DLD1 (cell line): ENCODE measurements at regions not wholly inside any gene's neighbourhood (a gene's known extent, or its start where the extent isn't known, plus 50 kb on each side); places are given as distances from the start of the nearest gene placed in this dataset.

Experiments used
- in situ Hi-C: cut with HindIII; loops from 2 replicates; pipeline ENCODE4 v1.10.0; 2017; ENCODE audit warnings: low sequenced_read_pairs

DNA sequence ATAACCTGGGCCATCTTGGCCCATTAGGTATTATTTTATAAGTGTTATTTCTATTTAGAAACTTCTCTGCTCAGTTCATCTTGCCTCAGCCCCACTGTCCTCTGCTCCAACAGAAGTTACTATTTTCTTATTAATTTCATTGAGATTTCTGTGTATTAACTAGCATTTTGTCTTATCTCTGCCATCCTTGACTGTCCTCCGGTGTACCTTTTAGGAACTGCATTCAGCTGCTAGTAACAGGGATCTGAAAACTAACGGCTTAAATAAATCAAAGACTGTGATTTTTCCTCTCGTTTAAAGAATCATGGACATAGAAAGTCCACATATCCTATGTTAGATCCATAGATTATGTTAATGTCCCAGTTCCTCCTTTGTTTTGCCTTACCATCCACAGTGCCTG is 382.5 kb downstream of the MATN1 start:
- in situ Hi-C loops = no loop called here

DNA sequence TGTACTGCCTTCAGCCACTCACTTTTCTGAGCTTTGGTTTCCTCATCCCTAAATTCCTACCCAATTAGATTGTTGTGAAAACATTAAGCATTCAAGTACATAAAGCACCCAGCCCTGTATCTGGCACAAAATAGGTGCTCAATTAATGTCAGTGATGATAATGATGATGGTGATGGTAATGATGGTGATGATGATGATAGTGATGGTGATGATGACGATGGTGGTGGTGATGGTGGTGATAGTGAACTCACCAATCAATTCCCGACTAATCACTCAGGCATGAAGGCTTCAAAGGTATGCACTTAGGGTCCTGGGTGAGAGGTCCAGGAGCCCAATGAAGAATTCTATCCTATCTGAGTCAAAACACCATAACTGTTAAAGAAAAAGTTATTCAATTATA is 383.5 kb downstream of the MATN1 start:
- in situ Hi-C loops = no loop called here

DNA sequence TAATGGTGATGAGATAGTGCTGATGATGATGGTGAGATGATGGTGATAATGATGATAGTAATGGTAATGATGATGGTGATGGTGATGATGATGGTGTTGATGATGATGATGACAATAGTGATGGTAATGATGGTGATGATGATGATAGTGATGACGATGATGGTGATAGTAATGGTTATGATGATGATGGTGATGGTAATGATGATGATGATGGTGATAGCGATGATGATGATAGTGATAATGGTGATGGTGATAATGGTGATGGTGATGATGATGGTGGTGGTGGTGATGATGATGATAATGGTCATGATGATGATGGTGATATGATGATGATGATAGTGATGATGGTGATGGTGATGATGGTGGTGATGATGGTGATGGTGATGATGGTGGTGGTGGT is 384.6 kb downstream of the MATN1 start:
- in situ Hi-C loops = no loop called here

DNA sequence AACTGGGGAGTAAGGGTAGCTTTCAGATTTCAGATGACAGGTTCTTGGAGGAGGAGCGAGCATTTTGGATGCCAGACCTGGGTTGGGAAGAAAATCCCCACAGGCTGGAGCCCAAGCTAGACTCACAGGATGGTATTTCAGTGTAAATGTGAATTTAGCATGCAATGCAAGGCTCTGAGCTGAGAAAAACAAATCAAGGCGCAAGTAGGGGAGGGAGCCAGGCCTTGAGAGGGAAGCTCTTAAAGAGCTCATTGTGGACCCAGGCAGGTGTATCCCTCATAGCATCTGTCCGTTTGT is 386.1 kb downstream of the MATN1 start:
- in situ Hi-C loops = no loop called here

DNA sequence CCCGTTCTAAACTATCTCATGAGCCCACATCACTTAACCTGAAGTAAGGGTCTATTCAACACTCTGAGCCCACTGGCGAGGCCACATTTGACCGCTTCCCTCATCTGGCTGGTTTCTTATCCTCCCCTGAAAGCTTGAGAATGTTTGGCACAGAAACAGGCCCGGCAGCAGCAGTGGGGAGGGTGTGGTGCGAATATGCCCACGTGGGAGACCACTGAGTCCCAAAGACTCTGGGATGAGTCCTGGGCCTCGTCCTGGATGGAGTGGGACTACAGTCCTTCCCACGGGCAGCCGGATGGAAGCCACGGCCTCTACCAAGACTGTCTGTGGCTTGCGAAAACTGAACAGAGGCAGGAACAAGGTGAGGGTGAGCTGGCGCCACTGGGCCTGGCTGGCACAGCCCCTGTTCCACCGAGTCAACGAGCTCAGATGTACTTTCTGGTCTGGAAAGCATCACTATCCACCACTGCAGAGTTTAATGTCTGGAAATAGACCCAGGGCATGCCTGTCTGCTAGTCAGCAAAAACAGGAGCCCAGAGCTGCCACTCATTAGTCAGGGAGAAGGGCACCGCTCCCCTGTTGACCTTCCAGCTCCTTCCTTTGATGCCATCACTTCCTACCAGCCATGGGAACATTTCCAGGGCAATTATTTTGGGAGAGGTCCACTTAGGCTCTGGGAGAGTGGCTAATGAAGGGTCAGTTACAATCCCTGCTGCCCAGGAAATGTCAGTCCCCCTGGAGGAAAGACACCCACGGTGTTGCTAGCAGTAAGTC is 386.6 kb downstream of the MATN1 start:
- in situ Hi-C loops = no loop called here

DNA sequence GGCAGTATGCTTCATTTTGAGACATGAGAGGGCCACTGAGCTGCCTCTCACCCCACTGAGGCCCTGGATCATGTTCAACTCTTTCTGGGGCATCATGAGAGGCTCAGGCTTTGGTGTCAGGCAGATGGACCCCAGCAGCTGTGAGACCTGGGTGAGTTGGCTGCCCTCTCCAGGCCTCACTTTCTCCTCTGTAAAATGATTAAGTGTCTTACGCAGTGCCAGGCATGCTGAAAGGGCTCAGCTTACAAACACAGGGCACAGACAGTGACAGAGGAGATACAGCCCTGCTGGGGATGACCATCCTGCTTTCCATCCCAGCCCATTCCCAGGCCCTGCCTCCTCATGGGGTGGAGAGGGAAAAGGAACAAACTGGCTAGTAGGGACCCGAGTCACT is 387.4 kb downstream of the MATN1 start:
- in situ Hi-C loops = no loop called here

DNA sequence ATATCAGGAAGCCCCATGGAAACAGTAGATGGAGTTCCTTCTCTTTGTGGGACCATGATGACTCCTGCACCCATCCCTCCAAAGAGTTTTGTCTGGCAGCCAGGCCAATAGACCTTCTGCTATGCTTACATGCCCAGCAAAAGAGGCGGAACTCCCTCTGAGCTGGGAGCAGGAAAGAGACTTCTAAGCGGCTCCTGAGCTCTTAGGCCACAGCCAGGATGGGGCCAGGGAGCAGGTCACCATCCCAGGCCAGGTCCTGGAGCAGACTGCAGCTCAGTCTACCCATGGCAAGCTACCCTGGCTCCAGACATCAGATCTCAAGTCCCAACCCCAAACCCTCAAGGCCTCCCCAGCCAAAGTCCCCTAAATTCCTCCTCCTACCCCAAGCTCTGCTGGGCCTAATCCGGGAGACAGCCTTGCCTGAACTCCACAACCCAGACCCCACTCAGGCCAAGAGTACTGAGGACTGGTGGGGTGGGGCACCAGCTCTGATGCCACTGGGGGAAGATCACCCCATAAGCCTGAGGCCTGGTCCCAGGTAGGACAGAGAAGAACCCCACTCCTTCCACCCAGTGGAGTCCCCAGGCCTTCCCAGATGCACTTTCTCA is 387.9 kb downstream of the MATN1 start:
- in situ Hi-C loops = no loop called here

DNA sequence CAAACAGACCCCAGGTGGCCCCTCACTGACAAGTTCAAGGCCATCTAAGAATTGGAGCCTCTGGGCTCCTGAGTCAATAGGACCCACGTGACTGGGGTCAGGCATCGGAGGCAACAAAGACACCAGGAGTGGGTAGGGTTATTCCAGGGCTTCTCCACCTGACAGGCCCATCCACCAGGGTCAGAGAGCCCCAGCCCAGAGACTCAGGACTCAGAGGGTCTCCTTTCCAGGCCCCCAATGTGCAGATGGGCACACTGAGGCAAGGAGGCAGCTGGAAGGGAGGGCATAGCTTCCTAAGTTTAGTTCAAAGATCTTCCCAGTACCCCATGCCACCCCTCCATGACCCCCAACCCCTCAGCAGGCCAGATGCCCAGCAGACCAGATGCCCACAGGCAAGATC is 388.6 kb downstream of the MATN1 start:
- in situ Hi-C loops = no loop called here

DNA sequence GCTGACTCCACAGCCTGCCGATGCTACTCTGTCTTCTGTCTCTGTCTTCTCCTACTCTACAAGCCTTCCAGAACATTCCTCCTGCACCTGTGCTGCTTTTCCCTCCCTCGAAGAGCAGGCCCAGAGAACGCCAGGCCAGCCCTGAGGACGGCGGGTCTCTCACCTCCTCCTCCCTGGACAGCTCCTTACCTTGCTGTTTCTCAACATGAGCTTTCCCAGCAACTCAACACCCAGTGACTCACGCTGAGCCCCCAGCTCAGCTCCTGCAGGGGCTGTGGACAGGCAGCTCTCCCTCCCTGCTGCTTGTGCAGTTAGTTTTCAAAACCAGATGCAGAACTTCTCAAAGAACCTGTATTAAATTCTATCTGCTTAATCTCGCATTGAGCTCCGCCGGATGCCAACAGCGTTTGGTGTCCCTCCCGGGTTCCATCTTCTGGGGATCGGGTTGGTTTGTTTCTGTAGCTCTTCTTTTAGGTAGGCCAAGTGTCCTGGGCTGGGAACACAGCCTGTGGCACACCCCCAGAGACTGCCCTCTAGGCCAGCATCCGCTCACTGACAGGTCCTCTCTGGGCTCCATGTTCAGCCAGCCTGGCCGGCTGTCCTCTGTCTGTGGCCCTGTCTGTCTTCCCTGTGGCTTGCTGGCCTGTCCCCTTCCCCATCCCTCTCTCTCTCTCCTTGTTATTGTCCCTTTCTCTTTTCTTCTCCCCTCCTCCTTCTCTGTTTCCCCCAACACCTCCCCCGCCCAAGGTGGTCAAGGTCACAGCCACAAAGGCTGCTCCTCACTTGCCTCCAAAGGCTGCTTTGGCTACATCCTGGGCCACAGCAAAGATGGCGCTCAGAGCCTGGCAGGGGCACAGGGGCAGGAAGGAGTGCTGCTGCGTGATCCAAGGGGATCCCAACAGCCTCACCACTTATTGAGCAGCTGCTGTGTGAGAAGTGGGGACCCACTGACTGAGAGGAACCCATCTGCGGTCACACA is 391.0 kb downstream of the MATN1 start:
- in situ Hi-C loops = no loop called here

DNA sequence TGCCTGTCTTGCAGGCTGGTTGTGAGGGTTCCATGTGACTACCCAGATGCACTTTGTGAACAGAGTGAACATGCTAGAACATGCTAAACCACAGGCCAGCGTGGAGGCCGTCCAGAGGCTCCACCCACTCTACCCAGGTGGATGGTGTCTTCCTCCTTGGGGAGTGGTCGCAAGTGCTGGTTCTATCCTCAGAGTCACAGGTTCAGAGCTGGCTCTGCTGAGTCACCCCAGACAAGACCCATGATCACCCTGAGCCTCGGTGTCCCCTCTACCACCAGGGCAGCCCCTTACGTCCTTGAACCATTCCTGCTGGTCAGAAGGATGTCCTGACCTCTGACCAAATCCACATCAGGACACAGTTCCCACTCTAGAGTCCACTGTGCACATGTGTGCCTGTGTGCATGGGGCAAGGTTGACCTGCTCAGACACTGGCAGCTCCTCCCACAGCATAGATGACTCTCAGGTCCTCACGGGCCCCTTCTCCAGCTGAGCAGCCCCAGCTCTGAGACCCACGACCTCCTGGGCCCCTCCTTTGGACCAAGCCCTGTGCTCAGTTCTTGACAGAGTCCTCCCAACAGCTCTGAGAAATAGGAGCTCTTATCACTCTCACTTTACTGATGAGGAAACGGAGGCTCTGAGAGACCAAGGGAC is 391.8 kb downstream of the MATN1 start:
- in situ Hi-C loops = no loop called here

DNA sequence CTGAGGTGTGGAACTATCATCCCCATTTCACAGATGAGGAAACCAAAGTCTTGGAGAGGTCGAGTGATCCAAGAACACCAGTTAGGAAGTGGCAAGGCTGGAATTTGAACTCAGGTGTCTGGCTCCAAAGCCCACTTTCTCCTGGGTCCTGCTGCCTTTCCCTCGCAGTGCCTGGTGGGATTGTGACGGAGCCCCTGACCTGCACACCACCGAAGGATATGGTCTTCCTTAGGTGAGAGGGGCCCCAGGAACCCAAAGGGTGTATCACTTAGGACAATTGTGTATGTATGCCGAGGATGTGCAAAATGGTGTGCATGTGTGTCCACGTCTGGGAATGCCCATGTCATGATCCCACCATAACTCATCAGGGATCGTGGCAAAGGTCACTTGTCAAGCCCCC is 392.7 kb downstream of the MATN1 start:
- in situ Hi-C loops = no loop called here

DNA sequence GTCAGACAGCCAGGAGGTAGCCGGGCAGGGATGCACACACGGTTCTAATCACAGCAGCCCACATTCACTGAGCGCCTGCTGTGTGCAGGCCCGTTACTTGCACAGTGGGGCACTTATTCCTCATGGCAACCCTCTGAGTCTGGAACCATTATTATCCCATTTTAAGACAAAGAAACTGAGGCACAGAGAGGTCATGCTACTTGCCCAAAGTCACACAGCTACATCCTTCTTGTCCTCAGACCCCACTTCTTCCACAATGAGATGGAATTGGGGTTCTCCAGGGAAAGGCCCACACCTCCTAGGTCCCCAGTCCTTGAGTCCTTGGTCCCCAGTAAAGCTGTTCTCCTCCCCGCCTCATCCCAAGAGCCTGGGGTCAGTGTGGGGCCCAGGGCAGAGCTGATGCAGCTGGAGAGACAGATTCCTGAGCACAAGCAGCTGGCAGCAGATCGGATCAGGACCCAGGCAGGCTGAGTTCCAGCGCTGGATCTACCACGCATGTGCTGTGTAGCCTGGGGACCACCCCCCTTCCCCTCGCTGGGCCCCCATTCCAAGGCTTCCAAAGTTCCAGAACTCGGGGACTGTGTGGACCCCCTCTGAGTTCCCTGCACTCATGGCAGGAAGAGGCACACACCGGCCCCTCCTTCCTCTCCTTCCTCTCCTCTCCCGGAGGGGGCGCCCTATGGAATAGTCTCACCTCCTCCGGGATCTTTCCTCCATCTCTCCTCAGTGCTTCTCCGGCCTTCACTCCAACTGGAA is 393.4 kb downstream of the MATN1 start:
- in situ Hi-C loops = no loop called here

DNA sequence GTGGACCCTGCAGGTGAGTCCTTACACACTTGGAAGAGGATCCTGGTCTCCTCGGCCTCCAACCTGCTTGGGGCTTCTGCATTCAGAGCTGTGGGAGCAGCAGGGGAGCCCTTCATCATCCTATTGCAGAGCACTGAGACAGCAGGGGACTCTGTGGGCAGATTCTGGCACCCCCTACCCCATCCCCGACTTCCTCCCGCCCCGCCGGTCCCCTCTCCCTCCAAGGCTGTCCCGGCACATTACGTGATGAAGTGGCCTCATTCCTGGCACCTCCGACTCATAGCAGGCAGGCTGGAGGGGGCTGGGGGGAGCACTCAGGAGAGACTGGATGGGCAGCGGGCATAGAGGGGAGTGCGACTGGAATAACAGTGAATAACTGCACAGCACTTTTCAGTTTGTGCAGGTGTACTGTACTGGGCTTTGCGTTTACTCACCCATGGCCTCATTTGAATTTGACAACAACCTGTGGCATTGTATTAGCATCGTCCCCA is 394.1 kb downstream of the MATN1 start:
- in situ Hi-C loops = no loop called here

DNA sequence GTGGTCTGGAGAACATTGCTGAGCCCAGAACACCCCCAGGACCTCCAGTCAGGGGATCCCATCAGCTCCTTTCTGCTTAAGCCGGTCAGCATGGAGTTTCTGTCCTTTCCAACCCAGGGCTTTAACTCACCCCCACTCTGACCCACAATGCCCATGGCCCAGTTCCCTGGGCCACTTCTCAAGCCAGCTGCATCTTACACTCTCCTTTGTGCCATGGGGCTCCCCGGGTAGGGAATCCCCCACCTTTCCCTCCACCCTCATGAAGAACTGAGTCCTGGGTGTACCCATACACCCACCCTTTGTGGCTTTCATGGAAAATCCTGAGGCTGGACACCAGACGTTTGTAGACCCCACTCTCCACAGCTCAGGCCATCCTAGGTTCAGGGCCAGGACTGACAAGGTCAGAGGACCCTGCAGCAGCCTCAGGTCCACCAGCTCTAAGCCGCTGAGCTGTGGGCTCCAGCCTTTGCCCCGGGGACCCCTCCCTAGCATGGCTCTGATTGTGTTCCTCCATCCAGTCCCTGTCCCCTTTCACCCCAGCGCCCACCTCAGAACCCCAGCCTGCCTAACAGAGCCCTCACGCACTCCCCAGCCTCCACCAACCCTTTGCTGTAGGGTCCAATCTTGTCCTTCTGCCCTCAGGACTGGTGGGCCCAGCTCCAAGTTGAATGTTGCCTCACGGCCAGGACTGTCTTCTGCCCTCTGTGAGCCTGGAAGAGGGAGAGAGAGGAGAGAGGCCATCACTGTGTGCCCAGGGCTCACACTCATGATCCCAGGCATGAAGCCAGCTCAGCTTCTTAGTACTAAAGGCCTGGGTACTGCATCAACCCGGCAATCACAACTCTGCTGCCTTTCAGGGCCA is 394.8 kb downstream of the MATN1 start:
- in situ Hi-C loops = no loop called here

DNA sequence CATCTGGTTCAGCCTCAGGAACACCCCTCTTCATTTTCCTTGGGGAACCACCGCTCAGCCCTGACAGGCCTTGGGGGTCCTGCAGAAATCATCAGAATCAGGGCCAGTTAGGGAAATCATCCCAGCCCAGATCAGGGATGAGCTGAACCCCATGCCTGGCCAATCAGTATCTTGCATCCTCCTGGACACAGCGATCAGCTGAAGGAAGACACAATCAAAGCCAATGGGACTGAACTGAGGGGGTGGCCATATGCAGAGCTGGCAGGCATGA is 395.4 kb downstream of the MATN1 start:
- in situ Hi-C loops = no loop called here

DNA sequence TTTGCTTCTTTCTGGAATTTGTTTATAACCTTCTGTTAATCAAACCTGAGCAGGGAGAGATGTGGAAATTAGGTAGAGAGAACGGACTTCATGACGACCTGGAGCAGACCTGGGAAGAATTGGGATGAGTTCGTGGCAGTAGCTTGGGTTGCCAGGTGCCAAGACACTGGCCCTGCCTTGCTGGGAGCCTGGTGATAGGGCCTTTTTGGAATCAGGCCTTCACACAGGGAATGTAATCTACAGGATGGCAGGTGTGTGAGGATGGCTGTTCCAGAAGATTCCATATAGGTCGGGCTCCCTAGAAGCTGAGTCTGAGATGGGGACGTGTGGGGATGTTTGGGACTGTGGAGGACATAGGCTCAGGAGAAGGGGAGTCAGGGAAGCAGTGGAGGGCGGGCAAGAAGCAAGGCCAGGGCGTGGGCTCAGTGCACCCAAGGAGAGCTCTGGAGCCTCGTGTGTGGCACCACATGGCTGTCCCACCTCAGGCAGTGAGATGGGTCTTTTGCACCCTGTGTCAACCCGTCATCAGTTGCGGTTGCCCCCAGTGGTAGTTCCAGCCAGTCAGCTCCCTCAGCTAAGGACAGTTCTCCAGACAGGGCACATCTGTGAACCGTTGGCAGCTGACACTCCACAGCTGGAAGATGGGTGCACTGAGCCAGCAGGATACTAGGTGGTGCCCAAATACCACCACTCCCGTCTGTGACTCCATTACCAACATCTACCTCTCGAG is 395.9 kb downstream of the MATN1 start:
- in situ Hi-C loops = no loop called here

DNA sequence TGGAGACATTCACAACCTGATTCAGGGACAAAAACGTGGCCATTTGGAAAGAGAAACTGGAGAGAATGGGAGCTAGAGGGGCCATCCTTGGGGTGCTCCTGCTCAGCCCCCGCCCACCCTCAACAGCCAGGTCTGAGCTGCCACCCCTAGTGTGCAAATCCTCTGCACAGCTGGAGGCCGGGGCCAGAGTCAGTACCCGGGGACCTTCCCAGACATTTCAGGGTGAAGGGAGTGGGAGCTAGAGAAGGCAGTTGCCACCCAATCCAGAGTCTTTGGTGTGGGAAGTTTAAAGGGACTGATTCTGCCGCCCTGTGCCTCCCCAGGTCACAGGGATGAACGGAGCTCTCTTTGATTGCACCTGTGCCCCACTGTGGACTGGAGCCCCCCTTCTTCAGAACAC is 397.4 kb downstream of the MATN1 start:
- in situ Hi-C loops = no loop called here

DNA sequence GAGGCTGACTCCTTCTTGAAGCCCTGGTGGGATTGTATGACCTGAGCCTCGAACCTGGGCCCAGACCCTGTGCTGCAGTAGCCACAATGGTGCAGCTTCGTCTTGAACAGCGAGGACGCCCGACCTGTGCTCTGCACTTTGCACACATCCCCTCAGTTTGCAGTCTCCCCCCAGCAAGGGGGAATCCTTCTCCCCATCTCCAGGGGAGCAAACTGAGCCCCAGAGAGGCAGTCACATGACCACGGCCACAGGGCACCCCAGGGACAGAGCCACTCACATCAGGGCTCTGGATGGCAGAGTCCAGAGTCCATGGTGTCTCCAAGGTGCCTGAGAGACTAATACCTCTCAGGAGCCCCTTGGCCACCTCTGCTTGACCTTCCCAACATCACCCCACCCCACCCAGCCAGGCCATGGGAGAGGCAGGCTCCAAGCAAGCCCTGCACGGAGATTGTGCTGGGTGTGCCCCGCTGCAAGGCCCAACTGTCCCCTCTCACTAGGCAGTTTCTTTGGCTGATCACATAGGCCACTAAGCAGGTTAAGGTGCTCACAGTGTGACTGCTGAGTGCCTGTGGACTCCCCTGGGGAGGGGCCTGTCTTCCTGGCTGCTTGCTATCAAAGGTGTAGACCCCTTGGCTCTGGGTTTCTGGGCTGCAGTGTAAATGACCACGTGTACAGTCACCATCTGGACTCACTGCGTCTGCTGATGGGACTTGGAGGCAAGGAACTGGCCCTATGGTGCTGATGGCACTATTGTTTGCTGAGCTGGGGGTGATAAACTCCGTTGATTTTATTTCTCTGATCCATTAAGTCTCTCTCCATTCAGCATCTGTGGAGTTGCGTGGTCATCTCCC is 398.1 kb downstream of the MATN1 start:
- in situ Hi-C loops = no loop called here
